ENCODE measurements at regions not wholly inside any gene's neighbourhood (a gene's known extent, or its start where the extent isn't known, plus 50 kb on each side); places are given as distances from the start of the nearest gene placed in this dataset.

- WGBS (ENCODE audit: insufficient coverage): 98% methylated on average over 4 of the region's 7 CpGs
- Histone ChIP-seq H3K36me3 (replicated peaks in 1 of 2; ENCODE audit: control extremely low read depth in 1 of 2, control insufficient read depth in 1 of 2, extremely low read depth in 1 of 2, insufficient read depth in 2 of 2, low read length in 1 of 2) (no peaks in the 10 kb centered on the region), H3K9ac (ENCODE audit: low read length) (no peak overlapping the region), H2AFZ (ENCODE audit: insufficient read depth, low read depth, low read length, poor library complexity, severe bottlenecking) (no peak overlapping the region), H4K20me1 (ENCODE audit: control insufficient read depth, insufficient read depth, low read length, poor library complexity, severe bottlenecking) (no peaks in the 10 kb centered on the region), H3K27me3 (replicated peaks in 1 of 4; ENCODE audit: control extremely low read depth in 1 of 4, control insufficient read depth in 3 of 4, insufficient read depth in 4 of 4, low read length in 3 of 4) (peaks cover 0 to 20% (median 17%) of the 10 kb centered on the region in 4 experiments), H3K4me2 (replicated peaks; ENCODE audit: low read depth, low read length, poor library complexity, severe bottlenecking) (no peak overlapping the region), H3K9me3 (ENCODE audit: control extremely low read depth in 1 of 3, control insufficient read depth in 2 of 3, insufficient read depth in 1 of 3, low read length in 2 of 3) (no peaks in the 10 kb centered on the region), H3K79me2 (ENCODE audit: control insufficient read depth, insufficient read depth, low read length) (no peaks in the 10 kb centered on the region), H3K4me3 (ENCODE audit: control extremely low read depth in 1 of 5, extremely low read depth in 1 of 5, insufficient read depth in 1 of 5, low read depth in 2 of 5, low read length in 4 of 5) (no peak overlapping the region), H3K4me1 (ENCODE audit: control insufficient read depth in 2 of 2, insufficient read depth in 2 of 2, low read length in 2 of 2) (peaks cover 7 to 10% of the 10 kb centered on the region in 2 donors), H3K27ac (ENCODE audit: low read length in 2 of 2) (no peak overlapping the region)
- ATAC-seq (ENCODE audit: low read depth) (no peak), DNase-seq (no peak)
- no peak for TF ChIP-seq EZH2 (IDR thresholded peaks at IDR 0.05; ENCODE audit: borderline replicate concordance, insufficient read depth, low read depth, low read length, poor library complexity, severe bottlenecking)
- no peak for TF ChIP-seq CTCF (IDR thresholded peaks at IDR 0.05)
- peaks cover 17% of the 10 kb centered on the region for H3K4me1 Mint-ChIP-seq
- H3K27ac Mint-ChIP-seq: no peak overlapping the region
- H3K9me3 Mint-ChIP-seq (ENCODE audit: insufficient read depth): no peaks in the 10 kb centered on the region
- ChIA-PET POLR2A (no interaction called here), CTCF (no interaction called here)
- H3K27me3 Mint-ChIP-seq: peaks cover 39% of the 10 kb centered on the region
- intact Hi-C loops (cut with micrococcal nuclease): no loop called here
- H3K4me3 Mint-ChIP-seq: no peak overlapping the region
These were observed 263.0 kb upstream of the E2F7 start for GRCh38 chr12:77328326-77328725.

DNA sequence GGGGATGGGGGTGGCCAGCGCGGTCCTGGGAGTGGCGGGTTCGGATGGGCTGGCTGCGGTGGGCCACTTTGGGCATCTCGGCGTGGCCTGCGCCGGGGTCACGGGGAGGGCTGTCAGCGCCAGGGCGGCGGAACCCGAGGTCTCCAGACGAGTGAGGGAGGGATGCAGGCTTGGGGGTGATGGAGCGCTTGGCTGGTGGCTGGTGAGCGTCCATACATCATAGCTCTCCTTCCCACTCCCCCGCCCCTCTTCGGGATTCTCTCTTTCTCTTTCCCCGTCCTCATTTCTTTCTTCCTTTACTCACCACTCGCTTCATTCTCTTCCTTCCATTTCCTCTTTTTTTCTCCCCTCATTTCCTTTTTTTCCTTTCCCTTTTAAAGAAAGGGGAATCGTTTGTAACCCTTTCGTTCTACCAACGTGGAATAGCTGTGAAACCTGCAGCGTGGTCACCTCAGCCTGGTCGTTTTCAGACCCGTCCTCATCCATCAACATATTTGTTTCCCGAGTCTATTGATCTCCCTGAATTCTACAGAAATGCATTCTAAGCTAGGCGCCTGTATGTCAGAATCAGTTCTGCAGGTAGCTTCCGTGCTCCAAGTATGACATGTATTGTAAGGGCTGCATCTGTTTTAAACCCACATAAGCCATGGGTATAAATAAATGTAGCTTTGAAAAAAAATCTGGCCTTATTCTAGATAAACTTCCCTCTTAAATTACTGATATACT, 260.3 kb upstream of the E2F7 start:
- no peaks in the 10 kb centered on the region for H3K36me3 ChIP-seq (replicated peaks in 1 of 2; ENCODE audit: control extremely low read depth in 1 of 2, control insufficient read depth in 1 of 2, extremely low read depth in 1 of 2, insufficient read depth in 2 of 2, low read length in 1 of 2)
- peaks cover 0 to 23% (median 21%) of the 10 kb centered on the region in 4 experiments for H3K27me3 ChIP-seq (replicated peaks in 1 of 4; ENCODE audit: control extremely low read depth in 1 of 4, control insufficient read depth in 3 of 4, insufficient read depth in 4 of 4, low read length in 3 of 4)
- peaks cover 7 to 10% of the 10 kb centered on the region in 2 donors for H3K4me1 ChIP-seq (ENCODE audit: control insufficient read depth in 2 of 2, insufficient read depth in 2 of 2, low read length in 2 of 2)
- H3K9ac ChIP-seq (ENCODE audit: low read length): no peak overlapping the region
- H3K27ac ChIP-seq (ENCODE audit: low read length in 2 of 2): no peak overlapping the region
- ChIA-PET CTCF (no interaction called here), POLR2A (no interaction called here)
- Mint-ChIP-seq H3K27me3 (peaks cover 51% of the 10 kb centered on the region), H3K4me1 (peaks cover 17% of the 10 kb centered on the region), H3K27ac (no peak overlapping the region), H3K4me3 (peak overlapping the region; percentile 61), H3K9me3 (ENCODE audit: insufficient read depth) (no peaks in the 10 kb centered on the region)
- DNase-seq: no peak
- H2AFZ ChIP-seq (ENCODE audit: insufficient read depth, low read depth, low read length, poor library complexity, severe bottlenecking): peak overlapping the region; percentile 14
- WGBS (ENCODE audit: insufficient coverage): 3% methylated on average over 24 of the region's 30 CpGs
- TF ChIP-seq EZH2 (IDR thresholded peaks at IDR 0.05; ENCODE audit: borderline replicate concordance, insufficient read depth, low read depth, low read length, poor library complexity, severe bottlenecking): no peak
- TF ChIP-seq CTCF (IDR thresholded peaks at IDR 0.05): no peak
- no peaks in the 10 kb centered on the region for H3K9me3 ChIP-seq (ENCODE audit: control extremely low read depth in 1 of 3, control insufficient read depth in 2 of 3, insufficient read depth in 1 of 3, low read length in 2 of 3)
- peak overlapping the region; percentile 49 for H3K4me2 ChIP-seq (replicated peaks; ENCODE audit: low read depth, low read length, poor library complexity, severe bottlenecking)
- intact Hi-C loops (cut with micrococcal nuclease): no loop called here
- H3K4me3 ChIP-seq (ENCODE audit: control extremely low read depth in 1 of 5, extremely low read depth in 1 of 5, insufficient read depth in 1 of 5, low read depth in 2 of 5, low read length in 4 of 5): no peak overlapping the region
- ATAC-seq (ENCODE audit: low read depth): no peak
- H4K20me1 ChIP-seq (ENCODE audit: control insufficient read depth, insufficient read depth, low read length, poor library complexity, severe bottlenecking): no peaks in the 10 kb centered on the region
- no peaks in the 10 kb centered on the region for H3K79me2 ChIP-seq (ENCODE audit: control insufficient read depth, insufficient read depth, low read length)
